Liver (tissue), 8 donors: ENCODE measurements at regions not wholly inside any gene's neighbourhood (a gene's known extent, or its start where the extent isn't known, plus 50 kb on each side); places are given as distances from the start of the nearest gene placed in this dataset.

Source experiments
- DNase-seq: peaks from one replicate; pipeline ENCODE4 v3.0.0-alpha.2; 2017; ENCODE audit warnings: low spot score
- H3K27ac ChIP-seq, 2 donors: one replicate each; pipeline ENCODE4 v1.7.0; 2013; ENCODE audit warnings: inconsistent platforms in 2 of 2, low read length in 2 of 2, control low read depth in 1 of 2, low read depth in 1 of 2, mild to moderate bottlenecking in 1 of 2
- H3K27me3 ChIP-seq, 4 donors: one replicate each; pipeline versions ENCODE4 v1.6.1 to v1.7.0; 2013; ENCODE audit warnings: low read length in 3 of 4, inconsistent platforms in 1 of 4, mild to moderate bottlenecking in 1 of 4, moderate library complexity in 1 of 4; ENCODE audit not compliant: control insufficient read depth in 4 of 4, insufficient read depth in 4 of 4
- H3K36me3 ChIP-seq, 4 donors: one replicate each; pipeline versions ENCODE4 v1.6.1 to v1.7.0; 2013; ENCODE audit warnings: low read length in 3 of 4, mild to moderate bottlenecking in 3 of 4, low read depth in 1 of 4, moderate library complexity in 1 of 4; ENCODE audit not compliant: control insufficient read depth in 4 of 4, insufficient read depth in 3 of 4
- H3K4me1 ChIP-seq, 4 donors: one replicate each; pipeline versions ENCODE4 v1.6.1 to v1.7.0; 2013; ENCODE audit warnings: low read length in 3 of 4, mild to moderate bottlenecking in 3 of 4, moderate library complexity in 1 of 4; ENCODE audit not compliant: control insufficient read depth in 4 of 4, insufficient read depth in 4 of 4
- H3K4me3 ChIP-seq, 3 donors: one replicate each; pipeline versions ENCODE4 v1.6.1 to v1.7.0; 2013; ENCODE audit warnings: low read length in 3 of 3, control low read depth in 1 of 3, low read depth in 1 of 3, mild to moderate bottlenecking in 1 of 3
- H3K9ac ChIP-seq, 2 donors: one replicate each; pipeline ENCODE4 v1.7.0; 2013; ENCODE audit warnings: low read length in 2 of 2, mild to moderate bottlenecking in 2 of 2, moderate library complexity in 2 of 2, control low read depth in 1 of 2, low read depth in 1 of 2
- H3K9me3 ChIP-seq, 4 donors: one replicate each; pipeline versions ENCODE4 v1.6.1 to v1.7.0; 2013; ENCODE audit warnings: low read length in 3 of 4; ENCODE audit not compliant: control insufficient read depth in 4 of 4
- EGR1 ChIP-seq, 2 donors: IDR thresholded peaks; 2 replicates each; pipeline ENCODE4 v1.6.1; 2016 to 2018; ENCODE audit warnings: antibody characterized with exemption in 2 of 2, low read depth in 2 of 2
- FOXA1 ChIP-seq: IDR thresholded peaks from 2 replicates; pipeline ENCODE4 v1.6.1; 2016; ENCODE audit warnings: antibody characterized with exemption
- FOXA2 ChIP-seq: IDR thresholded peaks from 2 replicates; pipeline ENCODE4 v1.6.1; 2016; ENCODE audit warnings: antibody characterized with exemption
- GABPA ChIP-seq, 2 donors: IDR thresholded peaks in 1 of 2; conservative IDR thresholded peaks in 1 of 2; 2 replicates each; pipeline ENCODE4 v1.6.1; 2016; ENCODE audit warnings: antibody characterized with exemption in 2 of 2, mild to moderate bottlenecking in 1 of 2, moderate library complexity in 1 of 2
- HNF4A ChIP-seq, 2 donors: conservative IDR thresholded peaks; 2 replicates each; pipeline ENCODE4 v1.6.1; 2016; ENCODE audit warnings: antibody characterized with exemption in 2 of 2, mild to moderate bottlenecking in 2 of 2
- HNF4G ChIP-seq: IDR thresholded peaks from 2 replicates; pipeline ENCODE4 v1.6.1; 2016; ENCODE audit warnings: antibody characterized with exemption
- JUND ChIP-seq, 2 donors: IDR thresholded peaks; 2 replicates each; pipeline ENCODE4 v1.6.1; 2016; ENCODE audit warnings: antibody characterized with exemption in 2 of 2
- NR2F2 ChIP-seq: IDR thresholded peaks from 2 replicates; pipeline ENCODE4 v1.6.1; 2016; ENCODE audit warnings: antibody characterized with exemption
- RAD21 ChIP-seq, 2 donors: IDR thresholded peaks; 2 replicates each; pipeline ENCODE4 v1.6.1; 2016; ENCODE audit warnings: antibody characterized with exemption in 2 of 2, mild to moderate bottlenecking in 2 of 2
- REST ChIP-seq: IDR thresholded peaks from 2 replicates; pipeline ENCODE4 v1.6.1; 2016; ENCODE audit warnings: antibody characterized with exemption, mild to moderate bottlenecking
- RXRA ChIP-seq, 2 donors: IDR thresholded peaks; 2 replicates each; pipeline ENCODE4 v1.6.1; 2017 to 2018; ENCODE audit warnings: antibody characterized with exemption in 2 of 2, mild to moderate bottlenecking in 1 of 2
- SP1 ChIP-seq: IDR thresholded peaks from 2 replicates; pipeline ENCODE4 v1.6.1; 2018; ENCODE audit warnings: antibody characterized with exemption, mild to moderate bottlenecking
- YY1 ChIP-seq: IDR thresholded peaks from 2 replicates; pipeline ENCODE4 v1.6.1; 2016; ENCODE audit warnings: antibody characterized with exemption, mild to moderate bottlenecking
- WGBS: extraction: QIAGEN DNeasy Blood & Tissue Kit; methylation state at CpG from one replicate; pipeline ENCODE4 v1.1.7; 2013; 5-methylcytosine and 5-hydroxymethylcytosine counted together
- TF ChIP-seq, protein P1 (sequence below): fragments of 150-350 bp; IDR thresholded peaks from 2 replicates; pipeline ENCODE4 v1.5.1; 2017; ENCODE audit warnings: improper control_type of control experiment, low read depth, low read length; ENCODE audit not compliant: missing input control
- TF ChIP-seq, protein P2 (sequence below): IDR thresholded peaks from 2 replicates; pipeline ENCODE4 v1.6.1; 2016; ENCODE audit warnings: antibody characterized with exemption
- donor health status: healthy.
- donor health status: healthy.
- donor health status: healthy.
- donor health status: healthy.
- donor health status: healthy.

DNA sequence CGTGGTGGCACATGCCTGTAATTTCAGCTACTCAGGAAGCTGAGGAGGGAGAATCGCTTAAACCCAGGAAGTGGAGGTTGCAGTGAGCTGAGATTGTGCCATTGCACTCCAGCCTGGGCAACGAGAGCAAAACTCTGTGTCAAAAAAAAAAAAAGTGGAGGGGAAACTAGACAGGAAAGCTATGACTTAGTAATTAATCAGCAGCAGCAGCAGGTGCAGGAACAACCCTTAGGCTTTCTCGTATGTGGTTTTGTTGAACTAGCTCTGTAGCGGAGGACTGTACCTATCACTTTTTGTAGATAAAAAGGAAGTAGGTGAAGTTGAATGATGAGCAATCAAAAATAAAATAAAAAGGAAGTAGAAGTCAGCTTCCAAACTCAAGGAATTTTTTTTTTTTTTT is 76.9 kb upstream of the KMT2C start:
- no peaks in the 10 kb centered on the region for H3K9me3 ChIP-seq
- no peaks in the 10 kb centered on the region for H3K27me3 ChIP-seq
- H3K36me3 ChIP-seq, result no peaks in the 10 kb centered on the region
- 61% methylated on average over 5 of the region's 5 CpGs for WGBS
- H3K9ac ChIP-seq, result no peak overlapping the region
- no peak overlapping the region for H3K27ac ChIP-seq
- DNase-seq, result no peak
- TF ChIP-seq EGR1 (IDR thresholded peaks at IDR 0.05; ENCODE audit: low read depth in 2 of 2) (no peak), REST (no peak), YY1 (no peak), FOXA2 (no peak), FOXA1 (no peak), RAD21 (IDR thresholded peaks at IDR 0.05) (no peak), HNF4G (no peak), NR2F2 (no peak), RXRA (IDR thresholded peaks at IDR 0.05) (no peak), JUND (IDR thresholded peaks at IDR 0.05) (no peak), HNF4A (conservative IDR thresholded peaks at IDR 0.05) (no peak), SP1 (no peak), GABPA (IDR thresholded peaks at IDR 0.05 in 1 of 2, conservative IDR thresholded peaks at IDR 0.05 in 1 of 2) (no peak)
- TF ChIP-seq, protein P1, sequence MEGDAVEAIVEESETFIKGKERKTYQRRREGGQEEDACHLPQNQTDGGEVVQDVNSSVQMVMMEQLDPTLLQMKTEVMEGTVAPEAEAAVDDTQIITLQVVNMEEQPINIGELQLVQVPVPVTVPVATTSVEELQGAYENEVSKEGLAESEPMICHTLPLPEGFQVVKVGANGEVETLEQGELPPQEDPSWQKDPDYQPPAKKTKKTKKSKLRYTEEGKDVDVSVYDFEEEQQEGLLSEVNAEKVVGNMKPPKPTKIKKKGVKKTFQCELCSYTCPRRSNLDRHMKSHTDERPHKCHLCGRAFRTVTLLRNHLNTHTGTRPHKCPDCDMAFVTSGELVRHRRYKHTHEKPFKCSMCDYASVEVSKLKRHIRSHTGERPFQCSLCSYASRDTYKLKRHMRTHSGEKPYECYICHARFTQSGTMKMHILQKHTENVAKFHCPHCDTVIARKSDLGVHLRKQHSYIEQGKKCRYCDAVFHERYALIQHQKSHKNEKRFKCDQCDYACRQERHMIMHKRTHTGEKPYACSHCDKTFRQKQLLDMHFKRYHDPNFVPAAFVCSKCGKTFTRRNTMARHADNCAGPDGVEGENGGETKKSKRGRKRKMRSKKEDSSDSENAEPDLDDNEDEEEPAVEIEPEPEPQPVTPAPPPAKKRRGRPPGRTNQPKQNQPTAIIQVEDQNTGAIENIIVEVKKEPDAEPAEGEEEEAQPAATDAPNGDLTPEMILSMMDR, result no peak
- TF ChIP-seq, protein P2, sequence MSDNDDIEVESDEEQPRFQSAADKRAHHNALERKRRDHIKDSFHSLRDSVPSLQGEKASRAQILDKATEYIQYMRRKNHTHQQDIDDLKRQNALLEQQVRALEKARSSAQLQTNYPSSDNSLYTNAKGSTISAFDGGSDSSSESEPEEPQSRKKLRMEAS, result no peak
- H3K4me3 ChIP-seq, result no peak overlapping the region
- H3K4me1 ChIP-seq, result no peaks in the 10 kb centered on the region

DNA sequence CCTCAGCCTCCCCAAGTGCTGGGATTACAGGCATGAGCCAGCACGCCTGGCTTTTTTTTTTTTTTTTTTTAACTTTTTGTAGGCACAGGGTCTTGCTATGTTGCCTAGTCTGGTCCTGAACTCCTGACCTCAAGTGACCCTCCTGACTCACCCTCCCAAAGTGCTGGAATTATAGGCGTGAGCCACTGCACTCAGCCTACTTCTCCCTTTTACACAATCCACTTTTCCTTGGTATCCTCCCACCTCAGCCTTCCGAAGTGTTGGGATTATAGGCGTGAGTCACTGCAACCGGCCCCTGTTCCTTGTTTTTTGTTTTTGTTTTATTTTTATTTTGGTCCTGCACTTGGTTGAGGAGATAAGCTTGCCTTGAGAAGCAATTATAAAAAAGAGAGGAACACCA is 75.9 kb upstream of the KMT2C start:
- H3K9me3 ChIP-seq, result no peaks in the 10 kb centered on the region
- no peaks in the 10 kb centered on the region for H3K4me1 ChIP-seq
- no peak overlapping the region for H3K27ac ChIP-seq

More for the DNA sequence above, 75.9 kb upstream of the KMT2C start:
- H3K36me3 ChIP-seq, result no peaks in the 10 kb centered on the region
- TF ChIP-seq, protein P1, result no peak
- TF ChIP-seq RXRA (IDR thresholded peaks at IDR 0.05), result no peak
- TF ChIP-seq FOXA2, result no peak
- TF ChIP-seq JUND (IDR thresholded peaks at IDR 0.05), result no peak
- no peak overlapping the region for H3K9ac ChIP-seq
- H3K4me3 ChIP-seq, result no peak overlapping the region
- H3K27me3 ChIP-seq, result no peaks in the 10 kb centered on the region
- DNase-seq, result no peak
- 80% methylated on average over 5 of the region's 5 CpGs for WGBS
